GM19023 (cell line): ENCODE measurements at regions not wholly inside any gene's neighbourhood (a gene's known extent, or its start where the extent isn't known, plus 50 kb on each side); places are given as distances from the start of the nearest gene placed in this dataset.

Source experiments
- ATAC-seq: cut with Tn5 transposase; IDR thresholded peaks from one replicate; pipeline ENCODE4 v1.9.1; 2021; ENCODE audit warnings: mild to moderate bottlenecking, moderate library complexity; ENCODE audit not compliant: unreplicated experiment

- no peak for ATAC-seq
These were observed 130.0 kb downstream of the KATNIP start for GRCh38 chr16:27679899-27680298.

- no peak for ATAC-seq
These were observed 131.7 kb downstream of the KATNIP start for GRCh38 chr16:27681681-27682080.

- ATAC-seq: no peak
These were observed 134.1 kb downstream of the KATNIP start for GRCh38 chr16:27684047-27684446.

- no peak for ATAC-seq
These were observed 135.9 kb downstream of the KATNIP start for GRCh38 chr16:27685807-27686206.

GRCh38 chr16:27686926-27687325, 137.0 kb downstream of the KATNIP start:
- ATAC-seq: no peak

- no peak for ATAC-seq
These were observed 137.7 kb downstream of the KATNIP start for GRCh38 chr16:27687605-27688004.

- ATAC-seq: no peak
These were observed 139.8 kb downstream of the KATNIP start for GRCh38 chr16:27689711-27690110.

GRCh38 chr16:27690608-27691007, 140.7 kb downstream of the KATNIP start:
- no peak for ATAC-seq

GRCh38 chr16:27691721-27692120, 141.8 kb downstream of the KATNIP start:
- no peak for ATAC-seq

- ATAC-seq: no peak
These were observed 142.6 kb downstream of the KATNIP start for GRCh38 chr16:27692576-27692975.

- no peak for ATAC-seq
These were observed 145.2 kb downstream of the KATNIP start for GRCh38 chr16:27695161-27695560.

GRCh38 chr16:27698266-27698665, 148.3 kb downstream of the KATNIP start:
- no peak for ATAC-seq

- ATAC-seq: no peak
These were observed 148.8 kb downstream of the KATNIP start for GRCh38 chr16:27698746-27699145.

GRCh38 chr16:27699540-27699939, 149.6 kb downstream of the KATNIP start:
- no peak for ATAC-seq

GRCh38 chr16:27700304-27700995, 150.5 kb downstream of the KATNIP start:
- ATAC-seq: no peak

- ATAC-seq: no peak
These were observed 151.4 kb downstream of the KATNIP start for GRCh38 chr16:27701381-27701780.

- ATAC-seq: no peak
These were observed 153.2 kb downstream of the KATNIP start for GRCh38 chr16:27703121-27703520.

- ATAC-seq: no peak
These were observed 153.6 kb downstream of the KATNIP start for GRCh38 chr16:27703545-27703944.

- no peak for ATAC-seq
These were observed 154.3 kb downstream of the KATNIP start for GRCh38 chr16:27704252-27704651.

GRCh38 chr16:27706156-27706865, 156.4 kb downstream of the KATNIP start:
- ATAC-seq: no peak

- no peak for ATAC-seq
These were observed 157.1 kb downstream of the KATNIP start for GRCh38 chr16:27706866-27707685.

GRCh38 chr16:27708651-27709050, 158.7 kb downstream of the KATNIP start:
- ATAC-seq: no peak
